SK-N-MC (cell line): ENCODE measurements at regions not wholly inside any gene's neighbourhood (a gene's known extent, or its start where the extent isn't known, plus 50 kb on each side); places are given as distances from the start of the nearest gene placed in this dataset.

ENCODE experiments used
- EZH2 ChIP-seq: fragments of 200-600 bp; sonication (generic); IDR thresholded peaks from one replicate; pipeline ENCODE4 v1.6.1; 2017; ENCODE audit warnings: antibody characterized with exemption
- POLR2AphosphoS5 ChIP-seq: IDR thresholded peaks from 2 replicates; pipeline ENCODE4 v1.6.1; 2012; ENCODE audit warnings: mild to moderate bottlenecking, low read depth, low read length, borderline replicate concordance

GRCh38 chr10:44022203-44022602 lies 362.7 kb downstream of the CXCL12 start:
- no peak for TF ChIP-seq EZH2
- no peak for TF ChIP-seq POLR2AphosphoS5
